Bronchial epithelial cell (primary cell): ENCODE measurements at regions not wholly inside any gene's neighbourhood (a gene's known extent, or its start where the extent isn't known, plus 50 kb on each side); places are given as distances from the start of the nearest gene placed in this dataset.
A peak's percentile ranks its signal among the peaks of the same experiment; 100 is the strongest.

Source experiments
- DNase-seq: peaks from one replicate; pipeline ENCODE4 v3.0.0-alpha.2; 2010; ENCODE audit warnings: low read depth
- FAIRE-seq: peaks from 2 replicates; lab custom pipeline; 2011; peaks lifted over from hg19 to GRCh38; lab: Jason Lieb, UNC
- H3K27me3 ChIP-seq: 2 replicates; pipeline ENCODE4 v1.5.1; 2011; ENCODE audit warnings: low read length; ENCODE audit not compliant: control insufficient read depth, insufficient read depth
- H3K36me3 ChIP-seq: 2 replicates; pipeline ENCODE4 v1.5.1; 2011; ENCODE audit warnings: low read length; ENCODE audit not compliant: control insufficient read depth, insufficient read depth
- H3K4me3 ChIP-seq: 2 replicates; pipeline ENCODE4 v1.5.1; 2011; ENCODE audit warnings: mild to moderate bottlenecking, low read depth, low read length, control low read depth
- TF ChIP-seq, protein P1 (sequence below): IDR thresholded peaks from 2 replicates; pipeline ENCODE4 v1.5.1; 2011; ENCODE audit warnings: mild to moderate bottlenecking, moderate library complexity, low read length, control low read depth, inconsistent platforms; ENCODE audit not compliant: insufficient read depth, severe bottlenecking

DNA sequence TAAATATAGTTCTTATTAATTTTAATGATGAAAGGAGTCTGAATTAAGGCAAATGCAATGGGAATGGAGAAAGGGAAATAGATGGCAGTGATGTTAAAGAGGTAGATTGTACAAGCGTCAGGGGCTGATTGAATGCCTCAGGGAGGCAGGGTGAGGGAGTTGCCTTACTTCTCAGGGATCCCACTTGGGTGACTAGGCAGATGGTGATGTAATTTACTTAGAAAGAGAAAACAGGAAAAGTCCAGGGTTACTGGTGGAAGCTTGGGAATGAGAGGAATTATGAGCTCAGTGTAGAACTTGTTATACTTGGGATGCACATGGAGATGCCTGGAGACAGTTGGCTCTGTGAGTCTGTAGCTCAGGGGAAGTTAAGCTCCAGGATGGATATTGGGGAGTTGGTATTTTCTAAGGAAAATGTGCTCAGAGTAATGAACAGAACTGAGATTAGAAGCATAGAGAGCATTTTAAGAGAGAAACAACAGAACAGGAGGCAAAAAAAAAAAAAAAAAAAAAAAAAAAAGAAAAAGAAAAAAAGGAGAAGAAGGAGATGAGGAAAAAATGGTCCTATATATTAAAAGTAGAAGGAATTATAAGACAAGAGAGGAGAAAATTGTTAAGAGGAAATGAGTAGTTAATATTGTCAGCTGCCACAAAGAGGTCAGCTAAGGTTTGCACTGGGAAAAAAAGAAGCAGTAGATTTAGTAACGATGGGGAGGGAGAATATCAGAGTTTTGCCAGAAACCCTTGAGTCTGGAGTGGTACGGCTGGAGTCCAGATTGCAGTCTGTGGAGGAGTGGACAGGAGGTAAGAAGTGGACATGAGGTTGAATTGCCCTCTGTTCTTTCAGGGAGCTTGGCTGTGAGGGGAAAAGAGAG lies 88.0 kb upstream of the ELL2 start:
- FAIRE-seq = no peak
- TF ChIP-seq, protein P1, sequence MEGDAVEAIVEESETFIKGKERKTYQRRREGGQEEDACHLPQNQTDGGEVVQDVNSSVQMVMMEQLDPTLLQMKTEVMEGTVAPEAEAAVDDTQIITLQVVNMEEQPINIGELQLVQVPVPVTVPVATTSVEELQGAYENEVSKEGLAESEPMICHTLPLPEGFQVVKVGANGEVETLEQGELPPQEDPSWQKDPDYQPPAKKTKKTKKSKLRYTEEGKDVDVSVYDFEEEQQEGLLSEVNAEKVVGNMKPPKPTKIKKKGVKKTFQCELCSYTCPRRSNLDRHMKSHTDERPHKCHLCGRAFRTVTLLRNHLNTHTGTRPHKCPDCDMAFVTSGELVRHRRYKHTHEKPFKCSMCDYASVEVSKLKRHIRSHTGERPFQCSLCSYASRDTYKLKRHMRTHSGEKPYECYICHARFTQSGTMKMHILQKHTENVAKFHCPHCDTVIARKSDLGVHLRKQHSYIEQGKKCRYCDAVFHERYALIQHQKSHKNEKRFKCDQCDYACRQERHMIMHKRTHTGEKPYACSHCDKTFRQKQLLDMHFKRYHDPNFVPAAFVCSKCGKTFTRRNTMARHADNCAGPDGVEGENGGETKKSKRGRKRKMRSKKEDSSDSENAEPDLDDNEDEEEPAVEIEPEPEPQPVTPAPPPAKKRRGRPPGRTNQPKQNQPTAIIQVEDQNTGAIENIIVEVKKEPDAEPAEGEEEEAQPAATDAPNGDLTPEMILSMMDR = no peak
- no peaks in the 10 kb centered on the region for H3K27me3 ChIP-seq
- peak; percentile 82 for DNase-seq
- H3K4me3 ChIP-seq = no peak overlapping the region
- no peaks in the 10 kb centered on the region for H3K36me3 ChIP-seq

DNA sequence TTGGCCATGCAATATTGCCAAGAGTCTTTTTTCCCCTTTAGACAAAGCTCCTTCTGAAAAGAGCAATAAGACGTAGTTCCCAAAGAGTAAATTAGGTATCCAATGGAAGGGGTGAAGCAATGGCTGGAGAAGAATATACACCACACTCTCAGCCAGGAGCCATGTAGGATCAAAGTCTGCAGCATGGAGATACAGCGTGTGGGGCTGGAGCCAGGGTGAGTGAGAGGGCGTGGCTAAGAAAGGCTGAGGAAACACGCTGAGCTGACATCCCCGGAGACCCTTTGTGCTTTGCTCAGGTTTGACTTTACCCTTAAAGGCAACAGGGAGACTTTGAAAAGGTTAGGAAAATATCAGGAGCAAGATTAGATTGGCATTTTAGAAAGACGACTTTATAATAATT lies 87.1 kb upstream of the ELL2 start:
- no peak overlapping the region for H3K4me3 ChIP-seq
- FAIRE-seq = peak; percentile 23

DNA sequence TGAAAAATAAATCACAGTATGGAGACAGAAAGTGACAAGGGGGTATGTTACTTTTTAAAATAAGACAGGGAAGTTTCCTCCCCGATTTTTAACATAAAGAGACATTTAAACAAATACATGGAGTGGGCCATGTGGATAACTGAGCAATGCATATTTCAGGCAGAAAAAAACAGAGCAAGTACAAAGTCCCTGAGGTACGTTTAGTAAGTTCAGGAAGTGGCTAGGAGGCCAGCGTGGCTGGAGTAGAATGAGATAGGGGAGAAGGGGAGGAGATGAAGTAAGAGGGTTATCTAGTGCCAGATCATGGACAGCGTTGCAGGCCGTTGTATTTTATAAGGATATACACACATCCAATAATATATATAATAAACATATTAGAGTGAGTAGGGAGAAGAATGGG lies 84.2 kb upstream of the ELL2 start:
- Histone ChIP-seq H3K27me3 (no peaks in the 10 kb centered on the region), H3K4me3 (no peak overlapping the region), H3K36me3 (no peaks in the 10 kb centered on the region)
- FAIRE-seq = no peak
- TF ChIP-seq, protein P1 = no peak
- no peak for DNase-seq

More for the DNA sequence above, 87.1 kb upstream of the ELL2 start:
- no peak for DNase-seq
- Histone ChIP-seq H3K36me3 (no peaks in the 10 kb centered on the region), H3K27me3 (no peaks in the 10 kb centered on the region)
- TF ChIP-seq, protein P1 = no peak

DNA sequence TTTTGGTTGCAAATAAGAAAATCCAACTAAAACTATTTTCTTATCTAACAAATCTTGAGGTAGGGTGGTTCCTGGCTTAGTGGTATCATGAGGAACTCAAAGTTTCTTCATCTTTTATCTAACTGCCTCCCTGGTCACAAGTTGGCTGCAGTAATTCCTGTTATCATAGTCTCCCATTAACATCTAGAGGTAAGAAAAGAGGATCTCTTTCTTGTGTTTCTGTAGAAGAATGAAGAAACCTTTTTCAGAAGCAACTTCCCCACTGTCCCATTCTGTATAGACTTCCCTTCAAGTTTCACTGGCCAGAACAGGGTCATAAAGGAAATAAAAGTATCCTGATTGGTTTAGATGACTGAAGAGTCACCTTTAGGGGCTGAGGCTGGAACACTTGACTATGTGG lies 81.8 kb upstream of the ELL2 start:
- Histone ChIP-seq H3K4me3 (no peak overlapping the region), H3K36me3 (no peaks in the 10 kb centered on the region), H3K27me3 (no peaks in the 10 kb centered on the region)
- no peak for DNase-seq
- FAIRE-seq = no peak
- TF ChIP-seq, protein P1 = no peak

DNA sequence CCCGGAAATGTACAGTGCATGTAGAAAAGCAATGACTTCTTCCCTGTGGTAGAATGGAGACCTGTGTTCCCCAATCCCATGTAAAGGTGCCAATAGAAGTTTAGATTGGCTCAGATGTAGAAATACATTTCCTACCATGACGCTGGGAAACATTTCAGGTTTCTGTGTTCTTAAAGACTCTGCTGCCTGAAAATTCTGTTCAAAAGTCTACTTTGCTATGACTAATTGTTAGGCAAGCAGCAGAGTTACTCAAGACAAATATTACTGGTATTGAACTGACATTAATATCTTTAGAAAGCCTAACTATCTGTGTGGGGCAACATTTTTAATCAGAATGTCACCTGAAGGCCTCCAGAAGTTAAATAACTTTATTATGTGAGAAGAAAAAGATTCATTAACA lies 75.5 kb upstream of the ELL2 start:
- FAIRE-seq = no peak
- Histone ChIP-seq H3K36me3 (no peaks in the 10 kb centered on the region), H3K4me3 (no peak overlapping the region), H3K27me3 (no peaks in the 10 kb centered on the region)
- DNase-seq = peak; percentile 95
- TF ChIP-seq, protein P1 = no peak
